Vagina (tissue), 2 donors: ENCODE measurements at regions not wholly inside any gene's neighbourhood (a gene's known extent, or its start where the extent isn't known, plus 50 kb on each side); places are given as distances from the start of the nearest gene placed in this dataset.

Experiments
- CTCF ChIP-seq, 3 experiments: fragments of 450-650 bp in 2 of 3; fragments of 200-600 bp in 1 of 3; sonication (generic) in 1 of 3; IDR thresholded peaks; one replicate each; pipeline ENCODE4 v1.5.1; 2017 to 2019; ENCODE audit warnings: antibody characterized with exemption in 3 of 3, mild to moderate bottlenecking in 2 of 3, moderate library complexity in 2 of 3
- POLR2A ChIP-seq, 2 donors: fragments of 450-650 bp; IDR thresholded peaks; one replicate each; pipeline ENCODE4 v1.6.1; 2017; ENCODE audit warnings: antibody characterized with exemption in 2 of 2, mild to moderate bottlenecking in 2 of 2, moderate library complexity in 2 of 2

DNA sequence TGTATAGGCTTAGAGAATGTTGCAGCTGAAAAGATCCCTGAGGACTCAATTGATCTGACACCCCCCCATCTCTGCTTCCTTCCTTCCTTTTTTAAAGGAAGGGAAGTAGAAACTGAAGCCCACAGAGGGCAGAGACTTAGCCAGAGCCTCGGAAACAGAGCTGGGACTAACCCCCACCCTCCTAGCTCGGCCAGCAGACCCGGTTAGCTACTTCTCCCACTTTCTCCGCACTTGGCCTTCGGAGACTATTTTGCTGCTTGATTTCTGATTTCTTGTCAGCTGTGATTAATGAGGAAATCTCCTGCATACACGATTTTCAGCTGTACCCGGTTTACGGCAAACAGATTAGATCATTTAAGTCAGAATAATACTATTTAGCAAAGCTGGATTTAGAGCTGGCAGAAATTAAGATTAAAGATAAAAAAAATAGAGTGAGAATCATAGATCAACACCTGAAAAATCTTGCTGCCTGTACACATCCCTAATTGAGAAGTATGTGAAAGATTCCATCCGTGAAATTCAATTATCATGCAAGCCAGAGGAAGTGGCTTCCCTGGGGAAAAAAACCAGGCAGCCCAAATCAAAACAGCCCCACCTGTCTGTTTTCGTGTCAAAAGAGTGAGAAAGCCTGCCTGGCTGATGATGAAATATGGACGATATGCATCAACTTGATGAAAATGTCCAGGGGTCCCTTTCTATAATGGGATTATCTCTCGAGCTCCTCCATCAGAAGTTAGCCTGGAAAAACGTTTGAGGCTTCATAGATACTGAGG is 159.5 kb upstream of the SHB start:
- TF ChIP-seq CTCF (IDR thresholded peaks at IDR 0.05) (no peak), POLR2A (IDR thresholded peaks at IDR 0.05) (no peak)
